ENCODE measurements at regions not wholly inside any gene's neighbourhood (a gene's known extent, or its start where the extent isn't known, plus 50 kb on each side); places are given as distances from the start of the nearest gene placed in this dataset.
"Not testable (repeated sequence)": the region's sequence is repeated elsewhere in the genome, so short reads cannot be mapped to it uniquely, and the experiment has no call there.

- no peak for DNase-seq
Observed at GRCh38 chr12:95358111-95359083, 115.6 kb upstream of the METAP2 start.

- DNase-seq: no peak
Observed at GRCh38 chr12:95365912-95366311, 108.0 kb upstream of the METAP2 start.

- DNase-seq: no peak
Observed at GRCh38 chr12:95368931-95369330, 105.0 kb upstream of the METAP2 start.

GRCh38 chr12:95371571-95371970, 102.4 kb upstream of the METAP2 start:
- DNase-seq: no peak

- not testable (repeated sequence) for DNase-seq
Observed at GRCh38 chr12:95379481-95379880, 94.5 kb upstream of the METAP2 start.

- DNase-seq: not testable (repeated sequence)
Observed at GRCh38 chr12:95380334-95380733, 93.6 kb upstream of the METAP2 start.

GRCh38 chr12:95380997-95381786, 92.8 kb upstream of the METAP2 start:
- no peak for DNase-seq

- not testable (repeated sequence) for DNase-seq
Observed at GRCh38 chr12:95383920-95384319, 90.0 kb upstream of the METAP2 start.

GRCh38 chr12:95384785-95385184, 89.2 kb upstream of the METAP2 start:
- no peak for DNase-seq

GRCh38 chr12:95385246-95386035, 88.5 kb upstream of the METAP2 start:
- no peak for DNase-seq

GRCh38 chr12:95386051-95386450, 87.9 kb upstream of the METAP2 start:
- no peak for DNase-seq

GRCh38 chr12:95388260-95388659, 85.7 kb upstream of the METAP2 start:
- DNase-seq: not testable (repeated sequence)

GRCh38 chr12:95390192-95390591, 83.8 kb upstream of the METAP2 start:
- DNase-seq: no peak

GRCh38 chr12:95390932-95391331, 83.0 kb upstream of the METAP2 start:
- DNase-seq: no peak

- DNase-seq: no peak
Observed at GRCh38 chr12:95393191-95393790, 80.7 kb upstream of the METAP2 start.

- DNase-seq: no peak
Observed at GRCh38 chr12:95395696-95396095, 78.3 kb upstream of the METAP2 start.

- no peak for DNase-seq
Observed at GRCh38 chr12:95396849-95397468, 77.0 kb upstream of the METAP2 start.

GRCh38 chr12:95397571-95397970, 76.4 kb upstream of the METAP2 start:
- DNase-seq: no peak

- DNase-seq: no peak
Observed at GRCh38 chr12:95402096-95402495, 71.9 kb upstream of the METAP2 start.

GRCh38 chr12:95408201-95408600, 65.8 kb upstream of the METAP2 start:
- no peak for DNase-seq

GRCh38 chr12:95411057-95411456, 62.9 kb upstream of the METAP2 start:
- no peak for DNase-seq

GRCh38 chr12:95411466-95411865, 62.5 kb upstream of the METAP2 start:
- DNase-seq: peak; percentile 81

All from islet precursor cell (in vitro differentiated cells).